ENCODE measurements at regions not wholly inside any gene's neighbourhood (a gene's known extent, or its start where the extent isn't known, plus 50 kb on each side); places are given as distances from the start of the nearest gene placed in this dataset.
A peak's percentile ranks its signal among the peaks of the same experiment; 100 is the strongest.

- intact Hi-C loops (cut with DNase I), result no loop called here
- Histone ChIP-seq H3K27me3 (no peaks in the 10 kb centered on the region), H3K4me3 (no peak overlapping the region), H3K9me3 (no peaks in the 10 kb centered on the region), H3K36me3 (no peaks in the 10 kb centered on the region), H3K27ac (no peak overlapping the region), H3K4me1 (no peaks in the 10 kb centered on the region)
- ATAC-seq (no peak), DNase-seq (peak; percentile 21)
- TF ChIP-seq CTCF (IDR thresholded peaks at IDR 0.05), result no peak
These were observed 154.2 kb upstream of the PRMT8 start for GRCh38 chr12:3336606-3337311.

DNA sequence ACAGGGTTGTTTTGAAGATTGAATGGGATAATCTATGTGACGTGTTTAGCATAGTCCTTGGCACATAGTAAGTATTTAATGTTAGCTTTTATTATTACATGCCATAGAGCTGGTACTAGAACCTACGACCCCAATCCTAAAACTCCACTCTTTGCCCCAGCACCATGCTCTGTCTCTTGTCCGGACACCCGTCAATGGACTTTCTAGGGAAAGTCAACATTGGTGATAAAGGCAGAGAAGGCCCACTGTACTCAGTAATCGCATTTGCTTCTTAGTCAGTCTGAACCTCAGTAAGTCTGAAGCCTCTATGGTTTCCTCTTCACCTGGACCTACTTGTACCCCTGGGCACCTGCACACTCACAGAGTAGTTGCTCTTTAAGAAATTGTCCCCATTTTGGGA is 153.1 kb upstream of the PRMT8 start:
- H3K4me1 ChIP-seq, result no peaks in the 10 kb centered on the region
- DNase-seq (no peak), ATAC-seq (no peak)
- H3K27ac ChIP-seq, result no peak overlapping the region
- peaks cover 8% of the 10 kb centered on the region for H3K27me3 ChIP-seq
- H3K36me3 ChIP-seq, result no peaks in the 10 kb centered on the region
- H3K4me3 ChIP-seq, result no peak overlapping the region
- no peaks in the 10 kb centered on the region for H3K9me3 ChIP-seq
- intact Hi-C loops (cut with DNase I), result no loop called here
- TF ChIP-seq CTCF (IDR thresholded peaks at IDR 0.05), result no peak

DNA sequence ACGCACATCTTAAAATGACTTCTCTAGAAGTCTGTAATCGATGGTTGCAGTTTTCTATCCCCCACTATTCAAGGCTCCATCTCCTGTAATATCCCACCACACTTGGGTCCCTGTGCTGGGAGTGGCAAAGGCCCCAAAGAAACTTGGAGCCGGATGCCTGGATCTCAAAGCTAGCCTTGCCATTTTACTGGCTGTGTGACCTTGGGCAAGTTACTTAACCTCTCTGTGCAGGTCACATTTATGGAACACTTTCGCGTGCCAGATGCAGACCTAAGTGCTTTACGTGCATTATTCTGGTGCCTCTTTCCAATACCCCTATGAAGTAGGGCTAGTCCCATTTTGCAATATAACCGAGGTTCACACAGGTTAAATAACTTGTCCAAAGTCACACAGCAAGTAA is 151.8 kb upstream of the PRMT8 start:
- no peak for TF ChIP-seq CTCF (IDR thresholded peaks at IDR 0.05)
- H3K9me3 ChIP-seq, result no peaks in the 10 kb centered on the region
- no peak overlapping the region for H3K27ac ChIP-seq
- intact Hi-C loops (cut with DNase I), result no loop called here
- H3K36me3 ChIP-seq, result no peaks in the 10 kb centered on the region
- no peaks in the 10 kb centered on the region for H3K4me1 ChIP-seq
- DNase-seq (no peak), ATAC-seq (no peak)
- H3K4me3 ChIP-seq, result no peak overlapping the region
- peaks cover 10% of the 10 kb centered on the region for H3K27me3 ChIP-seq

- no peak overlapping the region for H3K4me3 ChIP-seq
- DNase-seq (no peak), ATAC-seq (peak; percentile 22)
- no peaks in the 10 kb centered on the region for H3K36me3 ChIP-seq
- no peaks in the 10 kb centered on the region for H3K4me1 ChIP-seq
- no peaks in the 10 kb centered on the region for H3K9me3 ChIP-seq
- no peak overlapping the region for H3K27ac ChIP-seq
- peaks cover 10% of the 10 kb centered on the region for H3K27me3 ChIP-seq
- intact Hi-C loops (cut with DNase I), result no loop called here
- no peak for TF ChIP-seq CTCF (IDR thresholded peaks at IDR 0.05)
These were observed 149.4 kb upstream of the PRMT8 start for GRCh38 chr12:3341594-3341993.

- H3K4me1 ChIP-seq, result no peaks in the 10 kb centered on the region
- H3K36me3 ChIP-seq, result no peaks in the 10 kb centered on the region
- TF ChIP-seq CTCF (IDR thresholded peaks at IDR 0.05), result peak; percentile 32
- no peak overlapping the region for H3K4me3 ChIP-seq
- DNase-seq (no peak), ATAC-seq (peak; percentile 43)
- no peaks in the 10 kb centered on the region for H3K9me3 ChIP-seq
- H3K27ac ChIP-seq, result no peak overlapping the region
- intact Hi-C loops (cut with DNase I), result no loop called here
- peaks cover 10% of the 10 kb centered on the region for H3K27me3 ChIP-seq
These were observed 149.0 kb upstream of the PRMT8 start for GRCh38 chr12:3342051-3342450.

DNA sequence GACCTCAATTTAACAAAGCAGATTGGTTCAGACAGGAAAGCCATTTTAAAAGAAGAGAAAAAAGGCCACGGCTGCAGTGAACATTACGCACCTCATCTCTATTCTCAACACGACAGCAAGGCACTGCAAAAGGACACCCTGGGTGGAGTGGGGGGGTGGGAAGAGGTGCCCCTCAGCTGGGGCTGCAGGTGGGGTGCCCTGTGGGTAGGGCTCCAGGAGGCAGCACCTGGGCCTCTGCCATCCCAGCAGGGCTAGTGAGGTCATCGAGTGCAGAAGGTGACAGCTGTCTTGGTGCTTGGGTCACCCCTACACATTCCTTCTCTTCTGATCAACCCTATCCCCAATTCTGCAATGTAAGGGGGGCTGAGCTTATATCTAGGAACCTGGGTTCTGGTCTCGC is 142.9 kb upstream of the PRMT8 start:
- no peaks in the 10 kb centered on the region for H3K4me1 ChIP-seq
- no peak for TF ChIP-seq CTCF (IDR thresholded peaks at IDR 0.05)
- H3K4me3 ChIP-seq, result no peak overlapping the region
- DNase-seq, result no peak
- no peak for ATAC-seq
- intact Hi-C loops (cut with DNase I), result no loop called here
- H3K27ac ChIP-seq, result no peak overlapping the region
- no peaks in the 10 kb centered on the region for H3K36me3 ChIP-seq
- H3K27me3 ChIP-seq, result peaks cover 2% of the 10 kb centered on the region
- no peaks in the 10 kb centered on the region for H3K9me3 ChIP-seq

Measured in upper lobe of right lung (tissue), 1 donor.